GM20431 (cell line): ENCODE measurements at regions not wholly inside any gene's neighbourhood (a gene's known extent, or its start where the extent isn't known, plus 50 kb on each side); places are given as distances from the start of the nearest gene placed in this dataset.

Source experiments
- in situ Hi-C: fragments of 300-500 bp; cut with MseI, MboI; formaldehyde crosslinking; loops from one replicate; pipeline ENCODE4 v1.15.0; 2020; ENCODE audit warnings: low sequenced_read_pairs; ENCODE audit not compliant: unreplicated experiment

GRCh38 chr6:120010075-120010474 lies 660.5 kb upstream of the MAN1A1 start:
- in situ Hi-C loops, result no loop called here

GRCh38 chr6:120005292-120005976 lies 655.9 kb upstream of the MAN1A1 start:
- in situ Hi-C loops, result no loop called here

- in situ Hi-C loops, result no loop called here
These were observed 637.5 kb upstream of the MAN1A1 start for GRCh38 chr6:119986934-119987549.

- in situ Hi-C loops, result no loop called here
These were observed 636.6 kb upstream of the MAN1A1 start for GRCh38 chr6:119985952-119986736.

- in situ Hi-C loops, result no loop called here
These were observed 631.2 kb upstream of the MAN1A1 start for GRCh38 chr6:119980802-119981201.

GRCh38 chr6:119979862-119980261 lies 630.3 kb upstream of the MAN1A1 start:
- in situ Hi-C loops, result no loop called here

GRCh38 chr6:119978274-119978889 lies 628.8 kb upstream of the MAN1A1 start:
- in situ Hi-C loops, result no loop called here

GRCh38 chr6:119974430-119975159 lies 625.0 kb upstream of the MAN1A1 start:
- in situ Hi-C loops, result loop anchor here (25.0 kb wide), 1 partner anchor 837 kb away; no protein-coding TSS in a partner anchor

- in situ Hi-C loops, result loop anchor here (25.0 kb wide), 1 partner anchor 829 kb away; no protein-coding TSS in a partner anchor
These were observed 616.9 kb upstream of the MAN1A1 start for GRCh38 chr6:119966484-119966883.

GRCh38 chr6:119965900-119966299 lies 616.3 kb upstream of the MAN1A1 start:
- in situ Hi-C loops, result loop anchor here (25.0 kb wide), 1 partner anchor 829 kb away; no protein-coding TSS in a partner anchor

GRCh38 chr6:119965008-119965407 lies 615.4 kb upstream of the MAN1A1 start:
- in situ Hi-C loops, result loop anchor here (25.0 kb wide), 1 partner anchor 828 kb away; no protein-coding TSS in a partner anchor

- in situ Hi-C loops, result loop anchor here (25.0 kb wide), 1 partner anchor 825 kb away; no protein-coding TSS in a partner anchor
These were observed 612.9 kb upstream of the MAN1A1 start for GRCh38 chr6:119962505-119962904.

GRCh38 chr6:119961450-119961849 lies 611.9 kb upstream of the MAN1A1 start:
- in situ Hi-C loops, result loop anchor here (25.0 kb wide), 1 partner anchor 824 kb away; no protein-coding TSS in a partner anchor

GRCh38 chr6:119960456-119960855 lies 610.9 kb upstream of the MAN1A1 start:
- in situ Hi-C loops, result loop anchor here (25.0 kb wide), 1 partner anchor 823 kb away; no protein-coding TSS in a partner anchor

GRCh38 chr6:119960036-119960435 lies 610.5 kb upstream of the MAN1A1 start:
- in situ Hi-C loops, result loop anchor here (25.0 kb wide), 1 partner anchor 823 kb away; no protein-coding TSS in a partner anchor

GRCh38 chr6:119957195-119957594 lies 607.6 kb upstream of the MAN1A1 start:
- in situ Hi-C loops, result loop anchor here (25.0 kb wide), 1 partner anchor 820 kb away; no protein-coding TSS in a partner anchor

GRCh38 chr6:119952696-119953095 lies 603.1 kb upstream of the MAN1A1 start:
- in situ Hi-C loops, result loop anchor here (25.0 kb wide), 1 partner anchor 815 kb away; no protein-coding TSS in a partner anchor

- in situ Hi-C loops, result loop anchor here (25.0 kb wide), 1 partner anchor 813 kb away; no protein-coding TSS in a partner anchor
These were observed 601.1 kb upstream of the MAN1A1 start for GRCh38 chr6:119950681-119951080.

GRCh38 chr6:119942078-119942752 lies 592.7 kb upstream of the MAN1A1 start:
- in situ Hi-C loops, result no loop called here
